ENCODE measurements at regions not wholly inside any gene's neighbourhood (a gene's known extent, or its start where the extent isn't known, plus 50 kb on each side); places are given as distances from the start of the nearest gene placed in this dataset.
A peak's percentile ranks its signal among the peaks of the same experiment; 100 is the strongest.

GRCh38 chr15:66927201-66928077 is 138.0 kb upstream of the SMAD3 start:
- Histone ChIP-seq H3K27me3 (no peaks in the 10 kb centered on the region), H3K4me1 (peaks cover 12% of the 10 kb centered on the region), H3K9me3 (no peaks in the 10 kb centered on the region), H3K4me3 (no peak overlapping the region), H3K27ac (no peak overlapping the region), H3K36me3 (no peaks in the 10 kb centered on the region)
- TF ChIP-seq CTCF (IDR thresholded peaks at IDR 0.05) = no peak
- DNase-seq (no peak), ATAC-seq (no peak)
- intact Hi-C loops (cut with DNase I) = no loop called here

- intact Hi-C loops (cut with DNase I) = no loop called here
- no peak overlapping the region for H3K27ac ChIP-seq
- no peak for ATAC-seq
Observed at GRCh38 chr15:66928101-66928500, 137.3 kb upstream of the SMAD3 start.

GRCh38 chr15:66928784-66929183 is 136.6 kb upstream of the SMAD3 start:
- TF ChIP-seq CTCF (IDR thresholded peaks at IDR 0.05) = no peak
- ATAC-seq (no peak), DNase-seq (no peak)
- Histone ChIP-seq H3K4me1 (peaks cover 14% of the 10 kb centered on the region), H3K4me3 (no peak overlapping the region), H3K36me3 (no peaks in the 10 kb centered on the region), H3K27me3 (no peaks in the 10 kb centered on the region), H3K9me3 (no peaks in the 10 kb centered on the region), H3K27ac (no peak overlapping the region)
- intact Hi-C loops (cut with DNase I) = no loop called here

More at GRCh38 chr15:66928101-66928500, 137.3 kb upstream of the SMAD3 start:
- no peaks in the 10 kb centered on the region for H3K36me3 ChIP-seq
- no peak overlapping the region for H3K4me3 ChIP-seq
- H3K9me3 ChIP-seq = no peaks in the 10 kb centered on the region
- no peaks in the 10 kb centered on the region for H3K27me3 ChIP-seq
- H3K4me1 ChIP-seq = peaks cover 14% of the 10 kb centered on the region
- no peak for TF ChIP-seq CTCF (IDR thresholded peaks at IDR 0.05)
- DNase-seq = no peak

GRCh38 chr15:66929843-66930402 is 135.5 kb upstream of the SMAD3 start:
- intact Hi-C loops (cut with DNase I) = no loop called here
- H3K27me3 ChIP-seq = no peaks in the 10 kb centered on the region
- no peak overlapping the region for H3K27ac ChIP-seq
- no peak for ATAC-seq
- no peak overlapping the region for H3K4me3 ChIP-seq
- no peaks in the 10 kb centered on the region for H3K36me3 ChIP-seq
- H3K4me1 ChIP-seq = peaks cover 14% of the 10 kb centered on the region
- no peaks in the 10 kb centered on the region for H3K9me3 ChIP-seq
- no peak for TF ChIP-seq CTCF (IDR thresholded peaks at IDR 0.05)
- DNase-seq = no peak

GRCh38 chr15:66931768-66932633 is 133.4 kb upstream of the SMAD3 start:
- TF ChIP-seq CTCF (IDR thresholded peaks at IDR 0.05) = no peak
- H3K27me3 ChIP-seq = no peaks in the 10 kb centered on the region
- peak; percentile 69 for DNase-seq
- peak overlapping the region; percentile 31 for H3K27ac ChIP-seq
- no peaks in the 10 kb centered on the region for H3K9me3 ChIP-seq
- peaks cover 20% of the 10 kb centered on the region for H3K4me1 ChIP-seq
- no peak overlapping the region for H3K4me3 ChIP-seq
- intact Hi-C loops (cut with DNase I) = no loop called here
- H3K36me3 ChIP-seq = no peaks in the 10 kb centered on the region
- ATAC-seq = peak; percentile 81
